ENCODE measurements at regions not wholly inside any gene's neighbourhood (a gene's known extent, or its start where the extent isn't known, plus 50 kb on each side); places are given as distances from the start of the nearest gene placed in this dataset.

- no peak for DNase-seq
Measured at GRCh38 chr1:82598337-82598736, 797.6 kb downstream of the ADGRL2 start.

GRCh38 chr1:82597649-82598048 is 796.9 kb downstream of the ADGRL2 start:
- DNase-seq, result no peak

GRCh38 chr1:82597141-82597540 is 796.4 kb downstream of the ADGRL2 start:
- DNase-seq, result no peak

- no peak for DNase-seq
Measured at GRCh38 chr1:82593561-82593960, 792.8 kb downstream of the ADGRL2 start.

GRCh38 chr1:82589588-82589987 is 788.9 kb downstream of the ADGRL2 start:
- DNase-seq, result no peak

- DNase-seq, result no peak
Measured at GRCh38 chr1:82587371-82587770, 786.6 kb downstream of the ADGRL2 start.

GRCh38 chr1:82586473-82586872 is 785.7 kb downstream of the ADGRL2 start:
- no peak for DNase-seq

GRCh38 chr1:82582347-82582746 is 781.6 kb downstream of the ADGRL2 start:
- DNase-seq, result no peak

GRCh38 chr1:82578086-82578726 is 777.5 kb downstream of the ADGRL2 start:
- no peak for DNase-seq

GRCh38 chr1:82567348-82567747 is 766.6 kb downstream of the ADGRL2 start:
- DNase-seq, result no peak

GRCh38 chr1:82565546-82565945 is 764.8 kb downstream of the ADGRL2 start:
- DNase-seq, result no peak

GRCh38 chr1:82565146-82565545 is 764.4 kb downstream of the ADGRL2 start:
- no peak for DNase-seq

GRCh38 chr1:82564333-82564732 is 763.6 kb downstream of the ADGRL2 start:
- DNase-seq, result no peak

GRCh38 chr1:82562448-82562847 is 761.7 kb downstream of the ADGRL2 start:
- DNase-seq, result no peak

- no peak for DNase-seq
Measured at GRCh38 chr1:82560566-82560965, 759.8 kb downstream of the ADGRL2 start.

- DNase-seq, result no peak
Measured at GRCh38 chr1:82555501-82555900, 754.8 kb downstream of the ADGRL2 start.

- no peak for DNase-seq
Measured at GRCh38 chr1:82549841-82550240, 749.1 kb downstream of the ADGRL2 start.

- DNase-seq, result no peak
Measured at GRCh38 chr1:82542766-82543165, 742.0 kb downstream of the ADGRL2 start.

- DNase-seq, result no peak
Measured at GRCh38 chr1:82542141-82542540, 741.4 kb downstream of the ADGRL2 start.

GRCh38 chr1:82540006-82540405 is 739.3 kb downstream of the ADGRL2 start:
- DNase-seq, result no peak

GRCh38 chr1:82538876-82539275 is 738.1 kb downstream of the ADGRL2 start:
- DNase-seq, result no peak

GRCh38 chr1:82534996-82535395 is 734.3 kb downstream of the ADGRL2 start:
- no peak for DNase-seq

GRCh38 chr1:82525378-82525777 is 724.6 kb downstream of the ADGRL2 start:
- DNase-seq, result no peak

- no peak for DNase-seq
Measured at GRCh38 chr1:82520611-82521010, 719.9 kb downstream of the ADGRL2 start.

GRCh38 chr1:82517586-82517985 is 716.9 kb downstream of the ADGRL2 start:
- DNase-seq, result no peak

- no peak for DNase-seq
Measured at GRCh38 chr1:82515650-82516049, 714.9 kb downstream of the ADGRL2 start.
